ENCODE measurements at regions not wholly inside any gene's neighbourhood (a gene's known extent, or its start where the extent isn't known, plus 50 kb on each side); places are given as distances from the start of the nearest gene placed in this dataset.

- no peak for DNase-seq (ENCODE audit: low spot score)
These were observed 475.8 kb downstream of the BCAT1 start for GRCh38 chr12:24473097-24473496.

GRCh38 chr12:24470050-24470449 is 478.9 kb downstream of the BCAT1 start:
- DNase-seq (ENCODE audit: low spot score), result no peak

DNA sequence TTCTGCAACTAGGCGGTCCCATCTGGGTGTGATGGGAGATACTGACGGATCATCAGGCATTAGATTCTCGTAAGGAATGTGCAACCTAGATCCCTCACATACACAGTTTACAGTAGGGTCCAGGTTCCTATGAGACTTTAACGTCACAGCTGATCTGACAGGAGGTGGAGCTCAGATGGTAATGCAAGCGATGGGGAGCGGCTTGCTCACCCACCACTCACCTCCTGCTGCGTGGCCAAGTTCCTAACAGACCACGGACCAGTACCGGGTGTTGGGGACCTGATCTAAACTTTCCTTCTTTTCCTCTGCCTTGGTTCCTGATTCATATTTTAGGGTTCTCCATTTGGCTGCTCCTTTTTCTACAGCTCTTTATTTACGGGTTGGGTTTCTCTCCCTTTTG is 479.8 kb downstream of the BCAT1 start:
- DNase-seq (ENCODE audit: low spot score), result no peak

DNA sequence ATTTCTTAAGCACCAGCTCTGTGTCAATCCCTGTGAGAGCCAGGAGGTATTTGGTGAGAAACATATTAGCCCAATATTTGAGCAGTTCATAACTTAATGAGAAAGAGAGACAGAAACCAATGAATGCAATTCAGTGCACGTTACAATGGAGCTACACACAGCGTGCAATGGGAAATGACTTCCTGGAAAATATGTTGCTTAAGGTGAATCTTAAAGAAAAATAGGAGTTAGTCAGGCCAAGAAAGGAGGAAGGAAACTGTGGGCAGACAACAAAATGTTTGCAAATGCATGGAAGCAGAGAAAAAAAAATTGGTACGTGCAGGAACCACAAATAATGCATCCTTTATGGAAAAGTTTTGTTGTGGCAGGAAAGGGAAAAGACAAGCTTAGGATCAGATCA is 481.7 kb downstream of the BCAT1 start:
- no peak for DNase-seq (ENCODE audit: low spot score)

- DNase-seq (ENCODE audit: low spot score), result no peak
These were observed 485.5 kb downstream of the BCAT1 start for GRCh38 chr12:24463375-24463774.

DNA sequence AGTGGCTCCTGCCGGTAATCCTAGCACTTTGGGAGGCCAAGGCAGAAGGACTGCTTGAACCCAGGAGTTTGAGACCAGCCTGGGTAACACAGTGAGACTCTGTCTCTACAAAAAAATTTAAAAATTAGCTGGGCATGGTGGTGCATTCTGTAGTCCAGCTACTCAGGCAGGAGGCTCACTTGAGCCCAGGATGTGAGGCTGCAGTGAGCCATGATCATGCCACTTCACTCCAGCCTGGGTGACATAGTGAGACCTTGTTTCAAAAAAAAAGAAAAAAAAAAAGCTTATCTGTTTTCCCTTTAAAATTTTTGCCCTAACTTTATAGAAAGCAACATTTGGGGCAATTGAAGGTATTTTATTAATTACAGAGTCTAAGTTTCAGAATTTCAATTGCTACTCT is 486.0 kb downstream of the BCAT1 start:
- no peak for DNase-seq (ENCODE audit: low spot score)

DNA sequence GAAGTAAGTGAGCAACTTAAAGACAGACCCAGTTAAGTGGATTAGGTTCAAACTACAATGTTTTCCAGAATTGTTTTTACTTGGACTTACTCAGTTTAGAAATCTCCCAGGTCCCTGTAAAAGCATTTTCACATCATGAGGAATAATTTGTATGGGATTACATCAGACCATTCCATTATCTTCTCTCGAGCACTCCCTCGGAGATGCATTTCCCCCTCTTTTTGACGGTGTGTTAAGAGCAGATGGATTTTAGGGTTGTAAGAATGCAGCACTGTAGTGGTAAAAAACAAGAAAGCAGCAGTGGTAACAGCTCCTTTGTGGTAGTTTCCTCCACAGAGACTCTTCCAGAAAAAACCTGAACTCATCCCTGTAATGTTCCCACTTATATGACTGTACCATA is 488.4 kb downstream of the BCAT1 start:
- DNase-seq (ENCODE audit: low spot score), result no peak

- no peak for DNase-seq (ENCODE audit: low spot score)
These were observed 488.8 kb downstream of the BCAT1 start for GRCh38 chr12:24460099-24460498.

- DNase-seq (ENCODE audit: low spot score), result no peak
These were observed 493.1 kb downstream of the BCAT1 start for GRCh38 chr12:24455811-24456210.

DNA sequence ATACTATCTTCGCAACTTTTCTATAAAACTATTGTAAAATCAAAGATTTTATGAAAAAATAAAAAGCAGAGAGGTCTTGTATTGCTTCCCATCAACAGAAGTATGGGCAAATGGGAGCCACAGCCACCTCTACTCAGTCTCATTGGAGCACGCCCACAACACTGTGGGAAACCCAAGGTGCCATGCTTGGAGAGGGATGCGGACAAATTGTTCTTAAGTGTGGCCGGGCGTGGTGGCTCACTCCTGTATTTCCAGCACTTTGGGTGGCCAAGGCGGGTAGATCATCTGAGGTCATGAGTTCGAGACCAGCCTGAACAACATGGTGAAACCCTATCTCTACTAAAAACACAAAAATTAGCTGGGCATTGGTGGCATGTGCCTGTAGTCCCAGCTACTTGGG is 498.2 kb upstream of the SOX5 start:
- no peak for DNase-seq (ENCODE audit: low spot score)

- no peak for DNase-seq (ENCODE audit: low spot score)
These were observed 496.8 kb upstream of the SOX5 start for GRCh38 chr12:24446287-24446686.

- no peak for DNase-seq (ENCODE audit: low spot score)
These were observed 495.2 kb upstream of the SOX5 start for GRCh38 chr12:24444634-24445033.

- no peak for DNase-seq (ENCODE audit: low spot score)
These were observed 492.0 kb upstream of the SOX5 start for GRCh38 chr12:24441458-24441857.

DNA sequence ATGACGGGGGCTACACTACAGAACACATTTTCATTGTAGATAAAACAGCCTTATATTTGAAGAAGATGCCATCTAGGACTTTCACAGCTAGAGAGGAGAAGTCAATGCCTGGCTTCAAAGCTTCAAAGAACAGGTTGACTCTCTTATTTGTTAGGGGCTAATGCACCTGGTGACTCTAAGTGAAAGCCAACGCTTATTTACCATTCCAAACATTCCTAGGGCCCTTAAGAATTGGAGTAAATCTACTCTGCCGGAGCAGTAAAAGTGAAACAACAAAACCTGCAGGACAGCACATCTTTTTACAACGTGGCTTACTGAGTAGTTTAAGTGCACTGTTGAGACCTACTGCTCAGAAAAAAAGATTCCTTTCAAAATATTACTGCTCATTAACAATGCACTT is 487.2 kb upstream of the SOX5 start:
- DNase-seq (ENCODE audit: low spot score), result no peak

GRCh38 chr12:24431872-24432271 is 482.4 kb upstream of the SOX5 start:
- no peak for DNase-seq (ENCODE audit: low spot score)

DNA sequence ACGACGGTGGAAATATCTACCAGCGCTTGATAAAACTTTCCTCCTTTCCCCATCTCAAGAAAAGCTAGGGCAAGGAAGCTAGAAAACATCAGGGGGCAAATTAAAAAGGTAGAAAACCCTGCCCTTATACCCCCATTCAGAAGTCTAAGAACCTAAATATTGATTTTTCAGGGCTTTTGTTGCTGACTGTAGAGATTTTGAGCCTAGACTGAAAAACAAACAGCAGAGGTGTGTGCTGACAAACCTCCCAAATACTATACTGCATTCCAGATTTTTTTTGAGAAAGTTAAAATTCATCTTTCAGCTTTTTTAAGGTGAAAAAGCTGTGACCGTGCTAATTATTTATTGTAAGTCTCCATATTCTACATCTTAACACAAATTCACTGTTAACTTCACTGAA is 478.3 kb upstream of the SOX5 start:
- no peak for DNase-seq (ENCODE audit: low spot score)

GRCh38 chr12:24425601-24425970 is 476.1 kb upstream of the SOX5 start:
- no peak for DNase-seq (ENCODE audit: low spot score)

GRCh38 chr12:24424889-24425600 is 475.6 kb upstream of the SOX5 start:
- DNase-seq (ENCODE audit: low spot score), result no peak

DNA sequence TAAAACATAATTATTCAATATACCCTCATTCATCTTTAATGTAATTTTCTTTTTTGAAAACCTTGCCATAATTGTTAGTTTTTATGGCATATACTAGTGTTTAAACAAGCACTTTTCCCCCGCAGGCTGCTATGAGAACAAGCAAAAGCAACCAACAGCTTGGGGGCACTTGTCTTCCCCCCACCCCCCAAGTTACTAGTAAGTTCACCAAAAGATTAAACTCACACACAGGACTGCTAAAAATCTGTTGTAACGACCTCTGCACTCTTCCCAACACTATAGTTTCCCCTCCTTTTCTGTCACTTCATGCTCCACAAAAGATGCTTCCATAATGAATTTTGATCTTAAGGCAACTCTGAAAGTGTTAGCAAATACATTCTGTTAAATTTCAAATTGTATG is 474.9 kb upstream of the SOX5 start:
- DNase-seq (ENCODE audit: low spot score), result no peak

DNA sequence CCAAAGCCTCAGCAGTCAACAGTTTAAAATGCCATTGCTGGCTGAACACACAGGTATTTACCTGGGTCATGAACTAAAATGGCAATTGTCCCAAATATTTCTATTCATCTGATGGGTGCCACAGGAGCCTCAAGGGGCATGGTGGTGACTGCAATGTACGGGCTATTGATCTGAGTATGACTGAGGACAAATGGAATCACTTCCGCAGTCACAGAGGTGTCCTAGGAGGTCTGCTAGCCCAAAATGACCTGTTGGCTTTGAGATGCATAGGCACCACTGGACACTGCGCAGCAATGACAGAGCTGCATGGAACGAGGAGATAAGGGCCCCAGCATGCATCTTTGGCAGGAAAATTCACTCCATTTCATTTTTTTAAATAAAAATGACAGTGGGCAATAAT is 474.1 kb upstream of the SOX5 start:
- no peak for DNase-seq (ENCODE audit: low spot score)

GRCh38 chr12:24421759-24422158 is 472.3 kb upstream of the SOX5 start:
- no peak for DNase-seq (ENCODE audit: low spot score)

DNA sequence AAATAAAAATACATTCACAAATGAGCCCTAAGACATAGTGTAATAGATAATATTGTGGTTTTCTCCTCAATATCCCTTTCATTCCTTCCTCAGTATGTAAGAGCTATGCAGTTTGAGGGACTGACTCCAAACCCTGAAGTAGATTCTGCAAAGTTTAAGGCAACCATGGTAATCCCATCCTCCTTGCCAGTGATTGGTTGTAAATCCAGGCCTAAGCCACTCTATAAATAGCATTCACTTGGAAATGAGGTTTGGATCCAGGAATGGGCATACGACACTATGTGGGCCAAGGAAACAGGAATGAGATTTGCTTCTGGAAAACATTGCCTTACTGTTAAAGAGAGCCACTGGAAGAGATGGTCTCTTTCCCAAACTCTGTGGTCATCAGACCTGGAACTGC is 468.7 kb upstream of the SOX5 start:
- DNase-seq (ENCODE audit: low spot score), result no peak

DNA sequence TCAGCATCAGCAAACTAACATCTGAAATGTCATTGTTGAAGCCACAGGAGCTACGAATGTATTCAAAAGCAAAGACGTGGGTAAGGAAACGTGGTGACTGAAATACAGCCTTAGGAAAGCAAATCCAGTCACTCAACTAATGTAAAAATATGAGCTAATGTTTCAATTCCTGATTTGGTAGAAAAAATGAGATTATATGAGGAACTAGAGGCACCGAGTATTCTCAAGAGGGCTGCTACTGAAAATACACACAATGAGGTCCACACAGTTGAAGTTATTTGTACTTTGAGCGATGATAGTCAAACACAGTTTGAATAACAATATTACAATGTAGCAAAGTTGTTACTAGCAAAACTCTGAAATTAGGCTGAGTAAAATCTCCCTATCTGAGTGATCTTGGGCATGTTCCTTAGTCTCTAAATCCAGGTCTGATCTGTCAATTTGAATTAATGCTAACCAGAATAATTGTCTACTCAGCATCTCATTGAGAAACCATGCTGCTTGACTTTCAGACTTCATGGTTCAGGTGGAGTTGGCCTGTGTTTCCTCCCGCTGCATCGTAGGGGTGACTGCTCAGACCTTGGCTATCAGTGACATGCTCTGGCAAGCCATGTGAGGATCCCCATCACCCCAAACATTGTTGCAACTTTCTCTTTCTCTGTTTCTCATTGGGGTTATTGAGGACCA is 467.1 kb upstream of the SOX5 start:
- no peak for DNase-seq (ENCODE audit: low spot score)

GRCh38 chr12:24415934-24416333 is 466.5 kb upstream of the SOX5 start:
- no peak for DNase-seq (ENCODE audit: low spot score)

Data from HuH-7.5 (cell line).